ENCODE measurements at regions not wholly inside any gene's neighbourhood (a gene's known extent, or its start where the extent isn't known, plus 50 kb on each side); places are given as distances from the start of the nearest gene placed in this dataset.
A peak's percentile ranks its signal among the peaks of the same experiment; 100 is the strongest.

GRCh38 chr20:50436696-50437095 is 73.5 kb upstream of the PTPN1 start:
- H3K36me3 ChIP-seq (ENCODE audit: control insufficient read depth in 2 of 2, extremely low read depth in 1 of 2, insufficient read depth in 2 of 2, low read length in 2 of 2) = no peaks in the 10 kb centered on the region
- H3K9me3 ChIP-seq (ENCODE audit: control insufficient read depth, low read depth, low read length) = no peaks in the 10 kb centered on the region
- no peak overlapping the region for H3K4me3 ChIP-seq (ENCODE audit: control insufficient read depth in 2 of 3, extremely low read depth in 1 of 3, insufficient read depth in 2 of 3, low read depth in 1 of 3, low read length in 3 of 3)
- dilution Hi-C loops (cut with MboI; ENCODE audit: extremely low pct_ligation_motif_present, low sequenced_read_pairs) = no loop called here
- FAIRE-seq = no peak
- H4K20me1 ChIP-seq (ENCODE audit: control insufficient read depth, extremely low read depth, insufficient read depth, low read length) = no peaks in the 10 kb centered on the region
- H3K27me3 ChIP-seq (ENCODE audit: control insufficient read depth, extremely low read depth, insufficient read depth, low read length) = no peaks in the 10 kb centered on the region
- peak overlapping the region; percentile 4 for H3K9ac ChIP-seq (ENCODE audit: control insufficient read depth, extremely low read depth, insufficient read depth, low read length)
- no peak overlapping the region for H3K4me2 ChIP-seq (ENCODE audit: control insufficient read depth, extremely low read depth, insufficient read depth, low read depth, low read length)
- H3K9me1 ChIP-seq (ENCODE audit: control insufficient read depth, extremely low read depth, insufficient read depth, low read length) = peaks cover 2% of the 10 kb centered on the region
- H3K4me1 ChIP-seq (ENCODE audit: control insufficient read depth, extremely low read depth, insufficient read depth, low read length) = peaks cover 65% of the 10 kb centered on the region
- no peaks in the 10 kb centered on the region for H3K79me2 ChIP-seq (ENCODE audit: control insufficient read depth, insufficient read depth, low read length)
- peak overlapping the region; percentile 15 for H3K27ac ChIP-seq (ENCODE audit: control insufficient read depth, insufficient read depth, low read length)
- H2AFZ ChIP-seq (ENCODE audit: control insufficient read depth, low read length) = no peak overlapping the region
- no peak for DNase-seq (ENCODE audit: low read depth, low spot score)
- TF ChIP-seq EZH2 (IDR thresholded peaks at IDR 0.05; ENCODE audit: low read length) = no peak
- TF ChIP-seq, protein P1, sequence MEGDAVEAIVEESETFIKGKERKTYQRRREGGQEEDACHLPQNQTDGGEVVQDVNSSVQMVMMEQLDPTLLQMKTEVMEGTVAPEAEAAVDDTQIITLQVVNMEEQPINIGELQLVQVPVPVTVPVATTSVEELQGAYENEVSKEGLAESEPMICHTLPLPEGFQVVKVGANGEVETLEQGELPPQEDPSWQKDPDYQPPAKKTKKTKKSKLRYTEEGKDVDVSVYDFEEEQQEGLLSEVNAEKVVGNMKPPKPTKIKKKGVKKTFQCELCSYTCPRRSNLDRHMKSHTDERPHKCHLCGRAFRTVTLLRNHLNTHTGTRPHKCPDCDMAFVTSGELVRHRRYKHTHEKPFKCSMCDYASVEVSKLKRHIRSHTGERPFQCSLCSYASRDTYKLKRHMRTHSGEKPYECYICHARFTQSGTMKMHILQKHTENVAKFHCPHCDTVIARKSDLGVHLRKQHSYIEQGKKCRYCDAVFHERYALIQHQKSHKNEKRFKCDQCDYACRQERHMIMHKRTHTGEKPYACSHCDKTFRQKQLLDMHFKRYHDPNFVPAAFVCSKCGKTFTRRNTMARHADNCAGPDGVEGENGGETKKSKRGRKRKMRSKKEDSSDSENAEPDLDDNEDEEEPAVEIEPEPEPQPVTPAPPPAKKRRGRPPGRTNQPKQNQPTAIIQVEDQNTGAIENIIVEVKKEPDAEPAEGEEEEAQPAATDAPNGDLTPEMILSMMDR (optimal IDR thresholded peaks at IDR 0.05 in 1 of 3, IDR thresholded peaks at IDR 0.05 in 1 of 3, conservative IDR thresholded peaks at IDR 0.05 in 1 of 3; ENCODE audit: extremely low read depth in 1 of 3, insufficient read depth in 2 of 3, low read length in 3 of 3) = no peak

DNA sequence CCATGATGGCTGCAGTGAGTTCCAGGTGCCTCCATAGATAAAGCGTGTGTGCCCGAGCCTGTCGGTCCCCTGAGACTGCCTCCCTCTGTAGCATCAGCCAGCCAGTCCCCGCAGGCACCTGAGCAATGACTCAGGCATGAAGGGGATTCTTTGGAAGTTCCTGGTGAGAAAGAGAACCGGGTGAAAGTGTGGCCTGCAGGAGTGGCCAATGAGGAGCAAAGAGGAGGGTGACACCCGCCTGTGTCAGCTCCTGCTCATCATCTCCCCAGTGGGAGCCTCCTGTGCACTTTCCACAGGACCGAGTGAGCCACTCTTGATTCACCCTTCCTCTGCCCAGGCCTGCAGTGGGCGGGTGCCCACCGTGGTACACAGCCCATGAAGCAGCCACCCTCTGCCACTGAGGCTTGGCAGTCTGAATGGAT is 71.2 kb upstream of the PTPN1 start:
- DNase-seq (ENCODE audit: low read depth, low spot score) (peak; percentile 99), FAIRE-seq (peak; percentile 76)
- no peaks in the 10 kb centered on the region for H3K36me3 ChIP-seq (ENCODE audit: control insufficient read depth in 2 of 2, extremely low read depth in 1 of 2, insufficient read depth in 2 of 2, low read length in 2 of 2)
- H3K4me1 ChIP-seq (ENCODE audit: control insufficient read depth, extremely low read depth, insufficient read depth, low read length) = peaks cover 54% of the 10 kb centered on the region
- dilution Hi-C loops (cut with MboI; ENCODE audit: extremely low pct_ligation_motif_present, low sequenced_read_pairs) = no loop called here
- no peaks in the 10 kb centered on the region for H3K9me3 ChIP-seq (ENCODE audit: control insufficient read depth, low read depth, low read length)
- H3K9me1 ChIP-seq (ENCODE audit: control insufficient read depth, extremely low read depth, insufficient read depth, low read length) = peaks cover 2% of the 10 kb centered on the region
- H3K4me3 ChIP-seq (ENCODE audit: control insufficient read depth in 2 of 3, extremely low read depth in 1 of 3, insufficient read depth in 2 of 3, low read depth in 1 of 3, low read length in 3 of 3) = no peak overlapping the region
- H3K9ac ChIP-seq (ENCODE audit: control insufficient read depth, extremely low read depth, insufficient read depth, low read length) = peak overlapping the region; percentile 87
- peak overlapping the region; percentile 99 for H3K27ac ChIP-seq (ENCODE audit: control insufficient read depth, insufficient read depth, low read length)
- H3K4me2 ChIP-seq (ENCODE audit: control insufficient read depth, extremely low read depth, insufficient read depth, low read depth, low read length) = peak overlapping the region; percentile 78
- H4K20me1 ChIP-seq (ENCODE audit: control insufficient read depth, extremely low read depth, insufficient read depth, low read length) = no peaks in the 10 kb centered on the region
- no peaks in the 10 kb centered on the region for H3K27me3 ChIP-seq (ENCODE audit: control insufficient read depth, extremely low read depth, insufficient read depth, low read length)
- TF ChIP-seq, protein P1 (optimal IDR thresholded peaks at IDR 0.05 in 1 of 3, IDR thresholded peaks at IDR 0.05 in 1 of 3, conservative IDR thresholded peaks at IDR 0.05 in 1 of 3; ENCODE audit: extremely low read depth in 1 of 3, insufficient read depth in 2 of 3, low read length in 3 of 3) = no peak
- no peak for TF ChIP-seq EZH2 (IDR thresholded peaks at IDR 0.05; ENCODE audit: low read length)
- H2AFZ ChIP-seq (ENCODE audit: control insufficient read depth, low read length) = no peak overlapping the region
- no peaks in the 10 kb centered on the region for H3K79me2 ChIP-seq (ENCODE audit: control insufficient read depth, insufficient read depth, low read length)

Data from keratinocyte (primary cell).